ENCODE measurements at regions not wholly inside any gene's neighbourhood (a gene's known extent, or its start where the extent isn't known, plus 50 kb on each side); places are given as distances from the start of the nearest gene placed in this dataset.

- Histone ChIP-seq H3K4me3 (ENCODE audit: low read length) (no peak overlapping the region), H3K4me1 (ENCODE audit: insufficient read depth, low read length) (no peaks in the 10 kb centered on the region), H3K9me3 (ENCODE audit: insufficient read depth, low read depth, low read length) (no peaks in the 10 kb centered on the region), H3K36me3 (ENCODE audit: insufficient read depth, low read depth, low read length) (no peaks in the 10 kb centered on the region), H3K9ac (ENCODE audit: low read depth, low read length) (no peak overlapping the region), H3K27me3 (ENCODE audit: insufficient read depth, low read length) (no peaks in the 10 kb centered on the region), H3K27ac (ENCODE audit: low read length) (no peak overlapping the region)
These were observed 279.1 kb upstream of the DMAC1 start for GRCh38 chr9:8078641-8079140.

GRCh38 chr9:8074713-8075286, 275.2 kb upstream of the DMAC1 start:
- no peak overlapping the region for H3K4me3 ChIP-seq (ENCODE audit: low read length)

GRCh38 chr9:8071445-8071798, 271.8 kb upstream of the DMAC1 start:
- H3K4me1 ChIP-seq (ENCODE audit: insufficient read depth, low read length): no peaks in the 10 kb centered on the region
- no peaks in the 10 kb centered on the region for H3K36me3 ChIP-seq (ENCODE audit: insufficient read depth, low read depth, low read length)
- no peaks in the 10 kb centered on the region for H3K9me3 ChIP-seq (ENCODE audit: insufficient read depth, low read depth, low read length)
- H3K9ac ChIP-seq (ENCODE audit: low read depth, low read length): no peak overlapping the region
- H3K27me3 ChIP-seq (ENCODE audit: insufficient read depth, low read length): no peaks in the 10 kb centered on the region
- no peak overlapping the region for H3K27ac ChIP-seq (ENCODE audit: low read length)
- H3K4me3 ChIP-seq (ENCODE audit: low read length): no peak overlapping the region

More at GRCh38 chr9:8074713-8075286, 275.2 kb upstream of the DMAC1 start:
- Histone ChIP-seq H3K4me1 (ENCODE audit: insufficient read depth, low read length) (no peaks in the 10 kb centered on the region), H3K9me3 (ENCODE audit: insufficient read depth, low read depth, low read length) (no peaks in the 10 kb centered on the region), H3K9ac (ENCODE audit: low read depth, low read length) (no peak overlapping the region), H3K27me3 (ENCODE audit: insufficient read depth, low read length) (no peaks in the 10 kb centered on the region), H3K36me3 (ENCODE audit: insufficient read depth, low read depth, low read length) (no peaks in the 10 kb centered on the region), H3K27ac (ENCODE audit: low read length) (no peak overlapping the region)

- Histone ChIP-seq H3K27me3 (ENCODE audit: insufficient read depth, low read length) (no peaks in the 10 kb centered on the region), H3K36me3 (ENCODE audit: insufficient read depth, low read depth, low read length) (no peaks in the 10 kb centered on the region), H3K4me3 (ENCODE audit: low read length) (no peak overlapping the region), H3K9ac (ENCODE audit: low read depth, low read length) (no peak overlapping the region), H3K9me3 (ENCODE audit: insufficient read depth, low read depth, low read length) (no peaks in the 10 kb centered on the region), H3K4me1 (ENCODE audit: insufficient read depth, low read length) (no peaks in the 10 kb centered on the region), H3K27ac (ENCODE audit: low read length) (no peak overlapping the region)
These were observed 271.3 kb upstream of the DMAC1 start for GRCh38 chr9:8070779-8071444.

- Histone ChIP-seq H3K9me3 (ENCODE audit: insufficient read depth, low read depth, low read length) (no peaks in the 10 kb centered on the region), H3K27ac (ENCODE audit: low read length) (no peak overlapping the region), H3K4me1 (ENCODE audit: insufficient read depth, low read length) (no peaks in the 10 kb centered on the region), H3K27me3 (ENCODE audit: insufficient read depth, low read length) (no peaks in the 10 kb centered on the region), H3K4me3 (ENCODE audit: low read length) (no peak overlapping the region), H3K36me3 (ENCODE audit: insufficient read depth, low read depth, low read length) (no peaks in the 10 kb centered on the region), H3K9ac (ENCODE audit: low read depth, low read length) (no peak overlapping the region)
These were observed 262.9 kb upstream of the DMAC1 start for GRCh38 chr9:8062459-8062858.

- no peaks in the 10 kb centered on the region for H3K27me3 ChIP-seq (ENCODE audit: insufficient read depth, low read length)
- H3K36me3 ChIP-seq (ENCODE audit: insufficient read depth, low read depth, low read length): no peaks in the 10 kb centered on the region
- no peaks in the 10 kb centered on the region for H3K9me3 ChIP-seq (ENCODE audit: insufficient read depth, low read depth, low read length)
- no peak overlapping the region for H3K27ac ChIP-seq (ENCODE audit: low read length)
- no peak overlapping the region for H3K9ac ChIP-seq (ENCODE audit: low read depth, low read length)
- no peak overlapping the region for H3K4me3 ChIP-seq (ENCODE audit: low read length)
- no peaks in the 10 kb centered on the region for H3K4me1 ChIP-seq (ENCODE audit: insufficient read depth, low read length)
These were observed 253.9 kb upstream of the DMAC1 start for GRCh38 chr9:8053501-8053900.

- no peaks in the 10 kb centered on the region for H3K4me1 ChIP-seq (ENCODE audit: insufficient read depth, low read length)
- H3K27ac ChIP-seq (ENCODE audit: low read length): no peak overlapping the region
- H3K36me3 ChIP-seq (ENCODE audit: insufficient read depth, low read depth, low read length): no peaks in the 10 kb centered on the region
- H3K27me3 ChIP-seq (ENCODE audit: insufficient read depth, low read length): no peaks in the 10 kb centered on the region
- no peak overlapping the region for H3K4me3 ChIP-seq (ENCODE audit: low read length)
- no peak overlapping the region for H3K9ac ChIP-seq (ENCODE audit: low read depth, low read length)
- no peaks in the 10 kb centered on the region for H3K9me3 ChIP-seq (ENCODE audit: insufficient read depth, low read depth, low read length)
These were observed 253.4 kb upstream of the DMAC1 start for GRCh38 chr9:8052991-8053390.

- H3K4me1 ChIP-seq (ENCODE audit: insufficient read depth, low read length): no peaks in the 10 kb centered on the region
- H3K4me3 ChIP-seq (ENCODE audit: low read length): no peak overlapping the region
- peaks cover 41% of the 10 kb centered on the region for H3K9me3 ChIP-seq (ENCODE audit: insufficient read depth, low read depth, low read length)
- H3K27ac ChIP-seq (ENCODE audit: low read length): no peak overlapping the region
- H3K9ac ChIP-seq (ENCODE audit: low read depth, low read length): no peak overlapping the region
- H3K27me3 ChIP-seq (ENCODE audit: insufficient read depth, low read length): no peaks in the 10 kb centered on the region
- no peaks in the 10 kb centered on the region for H3K36me3 ChIP-seq (ENCODE audit: insufficient read depth, low read depth, low read length)
These were observed 238.2 kb upstream of the DMAC1 start for GRCh38 chr9:8037745-8038144.

- Histone ChIP-seq H3K36me3 (ENCODE audit: insufficient read depth, low read depth, low read length) (no peaks in the 10 kb centered on the region), H3K4me1 (ENCODE audit: insufficient read depth, low read length) (no peaks in the 10 kb centered on the region), H3K9me3 (ENCODE audit: insufficient read depth, low read depth, low read length) (peaks cover 41% of the 10 kb centered on the region), H3K27ac (ENCODE audit: low read length) (no peak overlapping the region), H3K4me3 (ENCODE audit: low read length) (no peak overlapping the region), H3K27me3 (ENCODE audit: insufficient read depth, low read length) (no peaks in the 10 kb centered on the region), H3K9ac (ENCODE audit: low read depth, low read length) (no peak overlapping the region)
These were observed 237.4 kb upstream of the DMAC1 start for GRCh38 chr9:8036914-8037524.

GRCh38 chr9:8033794-8034193, 234.2 kb upstream of the DMAC1 start:
- H3K36me3 ChIP-seq (ENCODE audit: insufficient read depth, low read depth, low read length): no peaks in the 10 kb centered on the region
- no peak overlapping the region for H3K27ac ChIP-seq (ENCODE audit: low read length)
- H3K9ac ChIP-seq (ENCODE audit: low read depth, low read length): no peak overlapping the region
- no peaks in the 10 kb centered on the region for H3K4me1 ChIP-seq (ENCODE audit: insufficient read depth, low read length)
- H3K9me3 ChIP-seq (ENCODE audit: insufficient read depth, low read depth, low read length): peaks cover 23% of the 10 kb centered on the region
- no peak overlapping the region for H3K4me3 ChIP-seq (ENCODE audit: low read length)
- H3K27me3 ChIP-seq (ENCODE audit: insufficient read depth, low read length): no peaks in the 10 kb centered on the region

GRCh38 chr9:8030095-8030494, 230.5 kb upstream of the DMAC1 start:
- Histone ChIP-seq H3K4me1 (ENCODE audit: insufficient read depth, low read length) (peaks cover 8% of the 10 kb centered on the region; the same call in 1 of the 2 replicates), H3K9ac (ENCODE audit: low read depth, low read length) (no peak overlapping the region), H3K9me3 (ENCODE audit: insufficient read depth, low read depth, low read length) (no peaks in the 10 kb centered on the region), H3K4me3 (ENCODE audit: low read length) (no peak overlapping the region), H3K27ac (ENCODE audit: low read length) (no peak overlapping the region), H3K27me3 (ENCODE audit: insufficient read depth, low read length) (no peaks in the 10 kb centered on the region), H3K36me3 (ENCODE audit: insufficient read depth, low read depth, low read length) (no peaks in the 10 kb centered on the region)

- Histone ChIP-seq H3K9ac (ENCODE audit: low read depth, low read length) (no peak overlapping the region), H3K4me1 (ENCODE audit: insufficient read depth, low read length) (peaks cover 8% of the 10 kb centered on the region; the same call in 1 of the 2 replicates), H3K4me3 (ENCODE audit: low read length) (no peak overlapping the region), H3K36me3 (ENCODE audit: insufficient read depth, low read depth, low read length) (no peaks in the 10 kb centered on the region), H3K27ac (ENCODE audit: low read length) (no peak overlapping the region), H3K27me3 (ENCODE audit: insufficient read depth, low read length) (no peaks in the 10 kb centered on the region), H3K9me3 (ENCODE audit: insufficient read depth, low read depth, low read length) (no peaks in the 10 kb centered on the region)
These were observed 227.8 kb upstream of the DMAC1 start for GRCh38 chr9:8027351-8027750.

Data from iPS-20b (cell line).